ENCODE measurements at regions not wholly inside any gene's neighbourhood (a gene's known extent, or its start where the extent isn't known, plus 50 kb on each side); places are given as distances from the start of the nearest gene placed in this dataset.

DNA sequence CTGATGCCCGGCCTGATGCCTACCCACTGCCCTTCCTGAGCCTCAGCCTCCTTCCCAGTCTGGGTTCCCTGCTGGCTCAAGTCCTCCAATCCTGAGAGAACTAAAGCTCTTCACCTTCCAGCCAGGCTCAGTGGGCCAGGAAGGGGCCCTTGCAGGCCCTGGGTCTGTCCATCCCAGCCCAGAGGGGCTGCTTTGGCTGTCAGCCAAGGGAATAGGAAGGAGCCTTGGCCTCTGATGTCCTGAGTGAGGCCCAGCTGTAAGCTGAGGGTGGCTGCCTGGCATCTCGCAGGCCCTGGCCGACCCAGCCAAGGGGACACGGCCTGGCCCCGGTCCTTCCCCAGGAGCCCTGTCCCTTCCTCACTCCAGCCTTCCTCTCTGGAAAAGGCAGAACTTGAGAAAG lies 83.4 kb downstream of the DHCR7 start:
- Mint-ChIP-seq H3K4me1 (no peaks in the 10 kb centered on the region), H3K27ac (no peak overlapping the region), H3K36me3 (no peaks in the 10 kb centered on the region), H3K4me3 (no peak overlapping the region), H3K9me3 (no peaks in the 10 kb centered on the region)
- no peak for DNase-seq (ENCODE audit: low spot score in 2 of 2)
- ATAC-seq = no peak

GRCh38 chr11:71364176-71364671 lies 84.0 kb downstream of the DHCR7 start:
- H3K9me3 Mint-ChIP-seq = no peaks in the 10 kb centered on the region
- no peak for ATAC-seq
- no peaks in the 10 kb centered on the region for H3K4me1 Mint-ChIP-seq
- H3K4me3 Mint-ChIP-seq = no peak overlapping the region
- DNase-seq (ENCODE audit: low spot score in 2 of 2) = no peak
- no peaks in the 10 kb centered on the region for H3K36me3 Mint-ChIP-seq
- H3K27ac Mint-ChIP-seq = no peak overlapping the region

- no peak overlapping the region for H3K4me3 Mint-ChIP-seq
- H3K36me3 Mint-ChIP-seq = no peaks in the 10 kb centered on the region
- H3K4me1 Mint-ChIP-seq = no peaks in the 10 kb centered on the region
- no peak for ATAC-seq
- H3K27ac Mint-ChIP-seq = no peak overlapping the region
- DNase-seq (ENCODE audit: low spot score in 2 of 2) = no peak
- H3K9me3 Mint-ChIP-seq = no peaks in the 10 kb centered on the region
Measured at GRCh38 chr11:71363721-71364120, 84.5 kb downstream of the DHCR7 start.

GRCh38 chr11:71358963-71359567 lies 89.1 kb downstream of the DHCR7 start:
- Mint-ChIP-seq H3K27ac (no peak overlapping the region), H3K4me3 (no peak overlapping the region), H3K4me1 (no peaks in the 10 kb centered on the region), H3K36me3 (no peaks in the 10 kb centered on the region), H3K9me3 (no peaks in the 10 kb centered on the region)
- no peak for DNase-seq (ENCODE audit: low spot score in 2 of 2)
- no peak for ATAC-seq

DNA sequence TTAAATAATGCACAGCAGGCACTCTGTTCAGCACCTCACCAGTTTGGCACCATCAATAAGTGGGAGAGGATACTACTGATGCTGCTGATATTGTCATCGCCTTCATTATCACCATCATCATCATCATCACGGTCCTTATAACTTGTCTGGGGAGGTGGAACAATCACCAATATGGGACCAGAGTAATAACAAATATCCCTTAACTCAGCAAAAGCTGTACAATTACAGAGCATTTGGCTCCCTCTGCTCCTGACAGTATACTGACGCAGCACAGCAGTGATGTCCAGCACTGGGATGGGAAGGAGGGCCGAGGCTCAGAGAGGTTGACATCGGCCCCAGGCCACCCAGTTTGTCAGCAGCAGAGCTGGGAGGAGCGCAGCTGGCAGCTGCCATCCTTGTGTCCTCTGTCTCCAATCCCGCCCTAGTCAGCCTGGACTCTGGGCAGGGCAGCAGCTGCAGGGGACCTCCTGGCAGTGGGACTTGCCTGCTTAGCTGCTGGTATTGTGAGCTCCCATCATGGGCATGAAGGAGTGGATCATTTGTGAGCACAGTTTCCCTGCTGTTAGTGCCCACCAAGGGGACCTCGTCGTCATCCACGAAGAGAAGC lies 90.0 kb downstream of the DHCR7 start:
- no peaks in the 10 kb centered on the region for H3K9me3 Mint-ChIP-seq
- H3K4me1 Mint-ChIP-seq = no peaks in the 10 kb centered on the region
- no peaks in the 10 kb centered on the region for H3K36me3 Mint-ChIP-seq
- no peak overlapping the region for H3K27ac Mint-ChIP-seq
- no peak overlapping the region for H3K4me3 Mint-ChIP-seq
- no peak for ATAC-seq
- no peak for DNase-seq (ENCODE audit: low spot score in 2 of 2)

DNA sequence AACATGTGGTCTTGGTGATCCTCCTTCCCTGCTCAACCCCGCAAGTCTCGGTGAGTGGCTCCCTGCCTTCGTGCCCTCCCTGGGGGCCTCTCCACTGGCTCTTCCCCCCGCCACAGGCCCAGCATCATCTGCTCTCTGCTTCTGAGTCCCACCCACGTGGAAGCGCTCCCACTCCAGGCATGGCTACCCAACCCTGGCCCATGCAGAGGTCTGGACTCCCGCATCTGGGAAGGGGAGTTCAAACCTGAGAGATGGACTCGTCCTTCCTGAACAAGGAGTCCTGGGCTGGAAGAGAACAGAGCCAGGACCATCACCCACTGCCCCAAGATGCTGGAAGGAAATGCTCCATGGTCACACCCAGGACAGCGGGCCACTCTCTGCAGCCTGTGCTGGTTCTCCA lies 90.8 kb downstream of the DHCR7 start:
- H3K4me1 Mint-ChIP-seq = no peaks in the 10 kb centered on the region
- no peak for ATAC-seq

GRCh38 chr11:71356904-71357303 lies 91.3 kb downstream of the DHCR7 start:
- Mint-ChIP-seq H3K36me3 (no peaks in the 10 kb centered on the region), H3K4me3 (no peak overlapping the region), H3K27ac (no peak overlapping the region), H3K9me3 (no peaks in the 10 kb centered on the region), H3K4me1 (no peaks in the 10 kb centered on the region)
- DNase-seq (ENCODE audit: low spot score in 2 of 2) = no peak
- no peak for ATAC-seq

More for the DNA sequence above, 90.8 kb downstream of the DHCR7 start:
- Mint-ChIP-seq H3K36me3 (no peaks in the 10 kb centered on the region), H3K9me3 (no peaks in the 10 kb centered on the region), H3K4me3 (no peak overlapping the region), H3K27ac (no peak overlapping the region)
- DNase-seq (ENCODE audit: low spot score in 2 of 2) = no peak

- ATAC-seq = no peak
- no peak for DNase-seq (ENCODE audit: low spot score in 2 of 2)
- no peak overlapping the region for H3K27ac Mint-ChIP-seq
- H3K4me1 Mint-ChIP-seq = no peaks in the 10 kb centered on the region
- no peaks in the 10 kb centered on the region for H3K9me3 Mint-ChIP-seq
- H3K36me3 Mint-ChIP-seq = no peaks in the 10 kb centered on the region
- no peak overlapping the region for H3K4me3 Mint-ChIP-seq
Measured at GRCh38 chr11:71356280-71356876, 91.8 kb downstream of the DHCR7 start.

GRCh38 chr11:71355281-71355680 lies 92.9 kb downstream of the DHCR7 start:
- no peak overlapping the region for H3K4me3 Mint-ChIP-seq
- H3K9me3 Mint-ChIP-seq = no peaks in the 10 kb centered on the region
- H3K4me1 Mint-ChIP-seq = no peaks in the 10 kb centered on the region
- DNase-seq (ENCODE audit: low spot score in 2 of 2) (no peak), ATAC-seq (no peak)
- no peak overlapping the region for H3K27ac Mint-ChIP-seq
- no peaks in the 10 kb centered on the region for H3K36me3 Mint-ChIP-seq

DNA sequence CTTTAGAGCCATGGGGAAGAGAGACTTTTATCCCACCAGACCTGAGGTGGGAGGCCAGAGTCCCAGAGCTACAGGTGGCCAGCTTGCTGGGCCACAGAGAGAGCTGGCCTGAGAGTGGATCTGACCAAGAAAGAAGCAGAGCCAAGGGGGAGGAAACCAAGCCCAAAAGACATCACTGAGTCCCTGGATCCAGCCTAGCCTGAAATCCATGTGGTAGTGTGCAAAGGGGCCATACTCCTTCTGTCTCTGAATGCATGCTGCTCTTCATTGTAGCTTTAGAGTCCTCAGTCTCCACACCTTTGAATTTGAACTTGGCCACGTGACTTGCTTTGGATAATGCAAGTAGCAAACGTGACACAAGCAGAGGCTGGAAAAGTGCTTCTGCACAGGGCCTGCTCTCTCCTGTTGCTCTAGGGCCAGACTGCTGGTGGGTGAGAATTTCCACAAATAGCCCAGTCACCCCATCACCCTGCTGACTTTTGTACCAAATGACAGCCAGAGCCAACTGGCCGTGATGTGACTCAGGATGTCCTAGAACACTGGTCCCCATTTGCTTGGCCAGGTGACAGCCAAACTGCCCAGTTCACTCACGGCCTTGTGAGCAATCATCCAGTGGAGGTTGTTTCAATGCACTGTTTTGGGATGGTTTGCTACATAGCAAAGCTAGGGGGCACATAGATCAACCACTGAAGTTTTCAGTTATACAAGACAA lies 93.6 kb downstream of the DHCR7 start:
- Mint-ChIP-seq H3K4me1 (no peaks in the 10 kb centered on the region), H3K9me3 (no peaks in the 10 kb centered on the region), H3K36me3 (no peaks in the 10 kb centered on the region), H3K4me3 (no peak overlapping the region), H3K27ac (no peak overlapping the region)
- ATAC-seq (no peak), DNase-seq (ENCODE audit: low spot score in 2 of 2) (no peak)

- no peak for ATAC-seq
- no peak overlapping the region for H3K27ac Mint-ChIP-seq
Measured at GRCh38 chr11:71352748-71353147, 95.4 kb downstream of the DHCR7 start.

DNA sequence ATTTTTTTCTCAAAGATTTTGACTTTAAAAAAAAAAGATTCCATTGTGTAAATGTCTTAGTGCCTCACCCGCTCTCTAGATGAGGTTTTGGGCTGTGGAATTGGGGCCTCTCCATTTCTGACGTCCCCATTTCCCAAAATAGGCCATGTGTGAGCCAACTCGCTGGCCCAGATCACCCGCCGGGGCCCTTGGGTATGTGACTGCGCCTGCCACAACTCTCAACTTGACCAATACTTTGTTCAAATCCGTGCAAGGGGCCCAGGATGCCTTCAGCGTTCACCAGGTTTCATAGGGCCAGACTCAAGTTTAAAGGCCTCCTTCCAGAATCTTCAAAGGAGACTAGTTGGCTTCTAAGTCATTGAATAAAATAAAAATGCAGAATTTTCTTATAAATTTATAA lies 96.0 kb downstream of the DHCR7 start:
- ATAC-seq = no peak
- H3K4me1 Mint-ChIP-seq = no peaks in the 10 kb centered on the region
- no peak overlapping the region for H3K27ac Mint-ChIP-seq
- H3K9me3 Mint-ChIP-seq = no peaks in the 10 kb centered on the region
- no peaks in the 10 kb centered on the region for H3K36me3 Mint-ChIP-seq
- DNase-seq (ENCODE audit: low spot score in 2 of 2) = no peak
- H3K4me3 Mint-ChIP-seq = no peak overlapping the region

More at GRCh38 chr11:71352748-71353147, 95.4 kb downstream of the DHCR7 start:
- no peaks in the 10 kb centered on the region for H3K9me3 Mint-ChIP-seq
- DNase-seq (ENCODE audit: low spot score in 2 of 2) = no peak
- no peaks in the 10 kb centered on the region for H3K36me3 Mint-ChIP-seq
- no peaks in the 10 kb centered on the region for H3K4me1 Mint-ChIP-seq
- no peak overlapping the region for H3K4me3 Mint-ChIP-seq

DNA sequence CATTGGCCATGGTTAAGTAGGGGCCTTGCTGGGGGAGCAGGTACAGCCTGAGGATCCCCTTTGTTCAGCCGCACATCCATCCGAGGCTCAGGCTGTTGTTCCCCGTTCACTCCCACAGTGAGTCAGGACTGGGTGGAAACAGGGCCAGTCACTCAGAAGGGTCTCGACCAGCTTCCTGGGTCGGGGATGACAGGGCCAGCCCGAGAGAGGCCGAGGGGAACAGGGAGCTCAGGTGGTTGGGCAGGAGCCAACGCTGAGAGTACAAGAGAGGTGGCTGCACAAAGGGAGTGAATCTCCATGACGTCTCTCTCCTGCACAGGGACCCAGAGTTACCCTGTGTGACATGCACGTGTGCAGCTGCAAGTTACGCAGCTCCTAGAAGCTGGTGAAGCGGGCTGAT lies 97.2 kb upstream of the SHANK2 start:
- H3K27ac Mint-ChIP-seq = no peak overlapping the region
- DNase-seq (ENCODE audit: low spot score in 2 of 2) (no peak), ATAC-seq (peak; percentile 21)
- H3K36me3 Mint-ChIP-seq = no peaks in the 10 kb centered on the region
- no peaks in the 10 kb centered on the region for H3K9me3 Mint-ChIP-seq
- no peaks in the 10 kb centered on the region for H3K4me1 Mint-ChIP-seq
- H3K4me3 Mint-ChIP-seq = no peak overlapping the region

DNA sequence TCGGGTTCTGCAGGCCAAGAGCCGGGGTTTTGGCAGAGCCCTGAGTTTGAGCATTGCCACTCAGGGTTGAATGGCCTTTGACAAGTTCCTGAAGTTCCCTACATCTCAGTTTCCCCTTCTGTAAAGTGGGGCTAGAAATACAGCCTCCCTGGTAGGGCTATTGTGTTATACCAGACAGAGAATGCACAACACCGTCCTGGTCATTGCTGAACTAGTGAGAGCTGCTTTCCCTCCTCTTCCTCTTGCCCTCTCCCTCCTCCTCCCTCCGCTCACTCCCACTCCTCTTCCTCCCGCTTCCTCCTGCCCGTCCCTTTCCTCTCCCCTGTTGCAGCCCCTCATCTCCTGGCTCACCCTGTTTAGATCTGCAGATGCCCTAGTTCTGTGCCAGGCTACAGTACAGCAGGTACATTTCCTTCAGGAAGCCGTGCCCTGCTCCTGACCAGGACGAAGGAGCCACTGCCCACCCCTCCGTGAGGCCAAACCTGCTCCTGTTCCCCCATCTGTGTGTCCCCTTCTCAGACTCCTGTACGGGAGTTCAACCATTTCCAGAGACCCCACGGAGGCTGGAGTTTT lies 91.5 kb upstream of the SHANK2 start:
- ATAC-seq (no peak), DNase-seq (ENCODE audit: low spot score in 2 of 2) (no peak)
- H3K4me1 Mint-ChIP-seq = no peaks in the 10 kb centered on the region
- H3K4me3 Mint-ChIP-seq = no peak overlapping the region
- H3K36me3 Mint-ChIP-seq = no peaks in the 10 kb centered on the region
- H3K27ac Mint-ChIP-seq = no peak overlapping the region
- no peaks in the 10 kb centered on the region for H3K9me3 Mint-ChIP-seq

DNA sequence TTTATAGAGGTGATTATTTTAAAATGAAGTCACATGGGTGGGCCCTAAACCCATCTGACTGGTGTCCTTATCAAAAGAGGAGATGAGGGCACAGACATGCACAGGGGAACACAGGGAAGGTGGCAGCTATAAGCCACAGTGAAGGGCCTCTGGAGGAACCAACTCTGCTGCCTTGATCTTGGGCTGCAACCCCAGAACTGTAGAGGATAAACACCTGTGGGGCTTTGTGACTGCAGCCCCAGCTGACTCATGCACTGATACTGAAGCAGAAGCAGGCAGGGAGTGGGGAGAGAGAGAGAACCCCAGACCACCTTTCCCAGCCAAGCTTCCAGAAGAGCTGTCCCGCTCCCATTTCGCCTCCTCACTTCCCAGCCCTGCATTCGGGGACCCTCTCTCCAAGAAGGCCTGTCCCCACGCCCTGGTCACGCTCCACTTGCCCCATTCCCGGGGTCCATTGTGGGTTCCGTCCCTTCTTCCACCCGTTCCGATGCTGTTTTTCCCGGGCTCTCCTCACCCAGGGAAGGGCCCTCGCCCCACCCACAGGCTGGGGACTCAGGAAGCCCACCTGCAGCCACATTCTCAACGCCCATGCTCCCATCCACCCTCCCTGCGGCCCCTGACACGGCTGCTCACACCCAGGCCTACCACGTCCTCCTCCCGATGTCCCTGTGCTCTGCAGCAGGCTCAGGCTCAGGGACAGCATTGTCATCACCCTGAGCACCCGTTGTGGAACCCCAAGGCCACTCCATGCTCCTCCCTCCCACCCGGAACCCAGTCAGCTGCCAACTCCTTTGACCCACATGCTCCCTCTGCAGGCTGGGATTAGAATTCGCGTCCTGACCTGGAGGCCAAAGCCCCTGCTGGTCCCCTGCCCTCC lies 90.8 kb upstream of the SHANK2 start:
- H3K9me3 Mint-ChIP-seq = no peaks in the 10 kb centered on the region
- H3K36me3 Mint-ChIP-seq = no peaks in the 10 kb centered on the region
- H3K27ac Mint-ChIP-seq = no peak overlapping the region
- no peak for ATAC-seq
- H3K4me3 Mint-ChIP-seq = no peak overlapping the region
- no peak for DNase-seq (ENCODE audit: low spot score in 2 of 2)
- H3K4me1 Mint-ChIP-seq = no peaks in the 10 kb centered on the region
